ENCODE measurements at regions not wholly inside any gene's neighbourhood (a gene's known extent, or its start where the extent isn't known, plus 50 kb on each side); places are given as distances from the start of the nearest gene placed in this dataset.
"Not testable (repeated sequence)": the region's sequence is repeated elsewhere in the genome, so short reads cannot be mapped to it uniquely, and the experiment has no call there.

DNA sequence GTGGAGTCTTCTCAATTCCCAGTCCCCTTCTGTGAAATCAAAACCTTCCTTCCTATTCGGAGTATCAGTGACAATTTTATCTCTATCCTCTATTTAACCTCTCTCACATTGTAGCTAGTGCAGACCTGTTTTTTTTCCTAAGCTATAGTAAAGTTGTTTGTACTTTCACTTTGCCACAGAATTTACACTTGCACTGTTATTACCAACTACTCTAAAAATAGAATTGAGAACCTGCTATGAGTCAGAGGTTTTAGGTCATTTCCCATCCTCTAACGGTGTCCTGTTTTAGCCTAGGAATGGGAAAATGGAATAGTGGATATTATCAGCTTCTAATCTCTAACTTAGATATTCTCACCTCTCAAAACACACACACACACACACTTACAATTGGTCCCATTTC lies 862.7 kb downstream of the NCAM2 start:
- FAIRE-seq: no peak

GRCh38 chr21:21864321-21864840 lies 866.2 kb downstream of the NCAM2 start:
- FAIRE-seq: no peak

DNA sequence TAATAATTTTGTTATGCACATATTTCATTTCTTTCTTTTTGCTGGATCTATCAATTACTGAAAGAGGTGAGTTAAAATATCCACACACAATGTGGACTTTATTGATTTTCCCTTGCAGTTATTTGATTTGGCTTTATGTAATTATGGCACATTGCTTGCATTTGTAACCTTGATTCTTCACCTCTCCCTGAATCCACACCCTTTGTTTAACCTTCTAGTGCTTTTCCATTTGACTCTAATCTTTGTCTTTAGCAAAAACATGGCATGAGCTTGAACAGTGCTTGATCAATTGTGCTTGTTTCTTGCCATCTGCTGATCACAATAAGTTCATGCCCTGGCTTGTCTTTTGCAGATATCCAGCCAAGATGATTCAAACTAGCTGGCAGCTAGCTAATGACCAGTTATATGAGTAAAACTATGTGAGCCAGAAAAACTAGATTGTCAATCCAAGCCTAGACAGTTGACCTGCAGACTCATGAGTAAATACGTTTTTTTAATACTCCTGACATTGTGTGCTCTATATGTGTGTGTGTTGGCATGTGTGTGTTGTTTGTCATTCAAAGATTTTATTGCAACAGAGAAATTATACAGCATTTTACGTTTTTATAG lies 899.2 kb downstream of the NCAM2 start:
- FAIRE-seq: no peak

DNA sequence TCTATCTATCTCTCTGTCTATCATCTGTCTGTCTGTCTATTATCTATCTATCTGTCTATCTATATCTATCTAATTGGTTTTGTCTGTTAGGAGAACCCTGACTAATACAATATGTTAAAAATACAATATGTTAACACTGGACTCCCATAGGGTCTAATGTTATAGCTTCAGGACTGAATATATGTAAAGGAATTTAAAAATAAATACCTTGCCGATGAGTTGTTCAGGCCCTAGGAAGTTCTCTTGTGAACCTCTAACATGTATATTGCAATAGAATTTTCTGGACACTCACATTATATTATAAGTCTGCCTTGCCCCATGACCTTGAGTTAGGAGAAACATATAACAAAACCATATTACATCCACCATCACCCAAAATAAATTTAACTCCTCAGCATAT lies 900.6 kb downstream of the NCAM2 start:
- FAIRE-seq: no peak

DNA sequence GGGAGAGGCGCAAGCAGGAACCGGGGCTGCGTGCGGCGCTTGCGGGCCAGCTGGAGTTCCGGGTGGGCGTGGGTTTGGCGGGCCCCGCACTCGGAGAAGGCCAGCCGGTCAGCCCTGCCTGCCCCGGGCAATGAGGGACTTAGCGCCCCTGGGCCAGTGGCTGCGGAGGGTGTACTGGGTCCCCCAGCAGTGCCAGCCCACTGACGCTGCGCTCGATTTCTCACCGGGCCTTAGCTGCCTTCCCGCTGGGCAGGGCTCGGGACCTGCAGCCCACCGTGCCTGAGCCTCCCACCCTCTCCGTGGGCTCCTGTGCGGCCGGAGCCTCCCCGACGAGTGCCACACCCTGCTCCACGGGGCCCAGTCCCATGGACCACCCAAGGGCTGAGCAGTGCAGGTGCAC lies 904.2 kb downstream of the NCAM2 start:
- not testable (repeated sequence) for FAIRE-seq

GRCh38 chr21:21907271-21907670 lies 909.1 kb downstream of the NCAM2 start:
- no peak for FAIRE-seq

DNA sequence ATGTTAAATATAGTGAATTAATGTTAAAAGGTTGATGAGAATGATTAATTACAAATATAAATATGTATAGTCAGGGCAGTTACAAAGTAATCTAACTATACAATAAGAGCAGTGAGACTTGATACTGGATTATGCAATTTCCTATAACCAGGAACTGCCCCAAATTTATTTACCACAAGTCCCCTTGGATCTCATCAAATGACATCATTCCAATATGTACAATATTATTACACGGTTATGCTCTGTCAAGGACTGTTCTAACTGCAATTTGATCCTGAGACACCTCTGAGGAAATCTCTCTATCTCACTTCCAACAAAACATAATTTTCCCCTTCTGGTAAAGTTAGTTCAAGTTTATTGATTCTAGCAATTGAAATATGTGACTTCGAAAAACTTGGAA lies 917.6 kb downstream of the NCAM2 start:
- no peak for FAIRE-seq

- no peak for FAIRE-seq
Observed at GRCh38 chr21:21921410-21922232, 923.4 kb downstream of the NCAM2 start.

GRCh38 chr21:21929226-21929625 lies 931.0 kb downstream of the NCAM2 start:
- no peak for FAIRE-seq

DNA sequence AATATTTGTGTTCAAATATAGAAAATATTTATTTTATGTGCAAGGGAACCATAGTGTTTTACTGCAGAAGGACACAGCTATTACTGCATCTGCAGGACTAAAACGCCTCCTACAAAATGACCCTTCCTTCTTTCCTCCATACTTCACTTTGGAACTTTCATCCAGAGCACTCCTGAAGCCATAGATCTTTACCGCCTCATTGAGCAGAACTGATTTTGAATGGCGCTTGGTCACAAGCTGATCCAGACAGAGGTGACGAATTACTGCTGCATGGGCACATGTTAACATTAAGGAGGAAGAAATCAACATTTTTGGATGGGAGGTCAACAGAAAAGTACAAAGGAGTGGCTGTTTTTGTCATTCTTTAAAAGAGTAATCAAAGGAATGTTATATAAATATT lies 931.6 kb downstream of the NCAM2 start:
- no peak for FAIRE-seq

DNA sequence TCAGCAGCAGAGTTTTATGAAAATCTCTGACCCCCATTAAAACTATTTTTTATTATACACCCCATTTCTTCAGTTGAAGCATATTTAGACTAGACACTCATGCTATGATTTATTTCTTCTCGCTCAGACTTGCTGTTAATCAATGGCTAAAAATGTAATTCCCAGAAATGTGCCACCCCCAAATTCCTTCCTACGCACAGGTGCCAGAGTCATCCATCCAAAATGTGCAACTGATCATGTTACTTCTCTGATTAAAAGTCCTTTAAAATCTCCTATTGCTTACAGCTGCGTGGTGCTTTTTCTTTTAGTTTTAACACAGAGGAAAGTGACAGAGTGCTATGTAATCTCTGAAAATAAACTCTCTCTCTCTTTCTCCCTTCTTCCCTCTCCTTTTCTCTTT lies 954.4 kb downstream of the NCAM2 start:
- no peak for FAIRE-seq

DNA sequence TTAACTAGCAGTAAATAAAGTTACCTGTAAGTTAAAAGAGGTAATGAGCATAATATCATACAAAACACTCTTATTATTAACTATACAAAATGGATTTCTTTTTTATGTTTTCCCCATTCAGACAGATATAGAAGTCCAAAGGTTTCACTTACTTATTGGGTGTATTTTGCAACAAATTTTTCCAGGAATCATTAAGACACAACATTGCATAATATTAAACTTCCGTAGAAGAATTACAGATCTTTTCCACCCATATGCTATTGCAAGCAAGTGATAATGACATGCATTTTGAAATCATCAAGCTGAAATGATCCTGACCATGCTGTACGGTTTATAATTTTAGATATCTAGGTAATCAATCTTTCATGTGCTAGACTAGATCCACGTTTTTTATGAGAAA lies 957.0 kb downstream of the NCAM2 start:
- FAIRE-seq: no peak

- FAIRE-seq: no peak
Observed at GRCh38 chr21:21957490-21957889, 959.3 kb downstream of the NCAM2 start.

GRCh38 chr21:21963911-21964310 lies 965.7 kb downstream of the NCAM2 start:
- no peak for FAIRE-seq

DNA sequence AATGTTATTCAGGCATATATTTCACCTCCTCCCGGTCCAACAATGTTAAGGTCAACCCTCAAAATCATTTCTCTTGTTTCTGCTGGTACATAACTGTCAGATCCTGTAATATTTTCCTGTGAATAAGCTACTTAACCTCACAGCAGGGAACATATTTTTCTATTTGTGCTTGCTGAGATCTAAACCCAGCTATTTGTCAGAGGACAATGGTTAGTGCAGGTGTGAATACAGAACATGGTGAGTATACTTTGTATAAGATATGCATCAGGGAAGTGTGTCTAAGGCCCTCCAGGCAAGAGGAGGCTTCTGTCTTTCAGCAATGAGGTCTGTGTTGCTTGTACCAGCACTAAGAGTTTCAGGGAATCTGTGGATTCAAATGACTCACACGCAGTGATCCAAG lies 970.6 kb downstream of the NCAM2 start:
- FAIRE-seq: no peak

- no peak for FAIRE-seq
Observed at GRCh38 chr21:21969211-21969610, 971.0 kb downstream of the NCAM2 start.

DNA sequence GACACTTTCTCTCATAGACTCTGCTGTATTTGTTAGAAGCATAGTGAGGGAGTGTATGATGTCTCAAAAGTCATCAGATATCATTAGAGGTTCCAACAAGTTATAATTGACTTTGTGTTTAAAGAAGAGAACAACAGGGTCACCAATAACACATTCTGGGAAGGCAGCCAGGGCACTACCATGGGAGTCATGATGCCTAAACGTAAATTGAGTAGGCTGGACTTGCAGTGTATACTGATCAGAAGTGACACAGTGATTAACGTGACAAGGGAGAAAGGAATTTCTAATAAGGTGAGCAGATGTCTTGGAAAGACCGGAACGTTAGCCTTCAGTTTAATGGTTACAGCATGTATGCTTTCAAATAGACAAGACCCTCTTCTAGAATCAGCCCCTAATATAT lies 973.2 kb downstream of the NCAM2 start:
- FAIRE-seq: no peak

GRCh38 chr21:21973806-21974205 lies 975.6 kb downstream of the NCAM2 start:
- no peak for FAIRE-seq

- no peak for FAIRE-seq
Observed at GRCh38 chr21:21996891-21997290, 998.7 kb downstream of the NCAM2 start.

GRCh38 chr21:21997390-21998333 lies 999.5 kb downstream of the NCAM2 start:
- no peak for FAIRE-seq

DNA sequence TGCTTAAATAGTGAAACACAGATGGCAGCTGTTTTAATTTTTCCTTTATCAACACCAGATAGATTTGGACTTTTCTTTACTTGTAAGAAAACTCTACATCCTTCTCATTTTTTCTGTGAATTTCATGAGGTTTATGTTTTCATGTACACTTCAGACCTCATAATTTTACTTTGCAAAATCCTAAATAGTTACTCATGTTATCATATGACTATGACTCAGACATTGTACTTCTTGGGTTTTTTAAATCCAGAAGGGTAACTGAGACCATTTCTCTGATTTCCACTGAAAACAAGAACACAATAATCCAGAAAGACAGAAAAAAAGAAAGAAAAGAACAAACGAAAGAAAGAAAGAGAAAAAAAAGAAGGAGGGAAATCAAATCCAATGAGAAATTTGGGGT lies 1021.6 kb downstream of the NCAM2 start:
- FAIRE-seq: no peak

DNA sequence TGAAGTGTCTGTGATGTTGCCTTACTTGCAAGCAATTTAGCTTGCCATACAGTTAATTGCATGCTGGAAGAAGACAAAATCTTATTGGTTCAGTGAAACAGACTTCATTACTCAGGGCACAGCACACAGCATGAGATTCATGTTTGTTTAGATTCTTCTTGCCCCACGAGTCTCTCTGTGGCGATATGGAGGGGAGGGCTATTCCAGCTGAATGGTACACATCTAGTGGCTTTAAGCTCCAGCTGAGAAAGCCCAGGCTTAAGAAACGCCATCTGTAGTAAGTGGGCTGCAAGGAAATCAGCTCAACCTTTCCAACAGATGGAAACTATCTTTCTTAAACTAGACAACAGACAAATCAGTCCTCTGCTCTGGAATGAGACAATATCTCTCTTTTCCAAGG lies 1022.0 kb downstream of the NCAM2 start:
- no peak for FAIRE-seq

- FAIRE-seq: not testable (repeated sequence)
Observed at GRCh38 chr21:22023896-22024295, 1025.7 kb downstream of the NCAM2 start.

All from endometrium (tissue), 2 donors.